HCT116 (cell line): ENCODE measurements at regions not wholly inside any gene's neighbourhood (a gene's known extent, or its start where the extent isn't known, plus 50 kb on each side); places are given as distances from the start of the nearest gene placed in this dataset.

Source experiments
- ATAC-seq: fragments of 200-7000 bp; cut with Tn5 transposase; 2 replicates; pipeline ENCODE4 v1.9.1; 2020; ENCODE audit warnings: mild to moderate bottlenecking, moderate library complexity
- BruUV-seq: library from RNA; stranded (reverse); fragments of 400-500 nt; replicated peaks from 2 replicates; lab custom pipeline; 2021; lab: Mats Ljungman, UMichigan
- CTCF ChIA-PET: fragments of 300-600 bp; sonication (Branson Sonifier 250); formaldehyde crosslinking; loops from one replicate; lab custom pipeline; 2021; ENCODE audit warnings: antibody characterized with exemption; lab: Charles Lee
- POLR2A ChIA-PET: fragments of 300-600, 350-600 bp; sonication (Branson Sonifier 250); formaldehyde crosslinking; loops from one replicate; lab custom pipeline; 2021; ENCODE audit warnings: antibody characterized with exemption; lab: Charles Lee
- RAD21 ChIA-PET, 2 experiments: fragments of 300-600 bp; sonication (Branson Sonifier 250); formaldehyde crosslinking; loops; one replicate each; lab custom pipeline; 2023; ENCODE audit warnings: low total read pairs in 2 of 2; ENCODE audit not compliant: uncharacterized antibody in 2 of 2, unreplicated experiment in 2 of 2, low non-redundant PET in 1 of 2; lab: Charles Lee
- DNase-seq: peaks from one replicate; pipeline ENCODE4 v3.0.0-alpha.2; 2010; ENCODE audit warnings: low read depth, low spot score
- H2AFZ ChIP-seq: fragments of 200-600 bp; shearing (Covaris generic), sonication (generic); 2 replicates; pipeline ENCODE4 v1.6.1; 2017; ENCODE audit warnings: low read depth, mixed run types, mixed read lengths, antibody characterized with exemption, low read length; ENCODE audit not compliant: poor library complexity, severe bottlenecking
- H3K27ac ChIP-seq: 2 replicates; pipeline ENCODE4 v1.5.1; 2012; ENCODE audit warnings: low read depth, low read length
- H3K27me3 ChIP-seq: fragments of 200-600 bp; sonication (generic); 2 replicates; pipeline ENCODE4 v1.6.1; 2016; ENCODE audit warnings: mixed run types, low read length, mixed read lengths; ENCODE audit not compliant: insufficient read depth
- H3K36me3 ChIP-seq, 2 experiments: fragments of 200-500 bp in 1 of 2; fragments of 200-600 bp in 1 of 2; sonication (Bioruptor generic) in 1 of 2; sonication (generic) in 1 of 2; 2 replicates each; pipeline versions ENCODE4 v1.5.1 to v1.6.1; 2014 to 2016; ENCODE audit warnings: low read length in 2 of 2, inconsistent platforms in 1 of 2, mixed read lengths in 1 of 2, mixed run types in 1 of 2; ENCODE audit not compliant: insufficient read depth in 2 of 2, control insufficient read depth in 1 of 2
- H3K4me1 ChIP-seq, 2 experiments: fragments of 200-600 bp in 1 of 2; sonication (generic) in 1 of 2; 2 replicates each; pipeline versions ENCODE4 v1.5.1 to v1.6.1; 2012 to 2017; ENCODE audit warnings: low read length in 2 of 2, inconsistent platforms in 1 of 2, mild to moderate bottlenecking in 1 of 2, mixed read lengths in 1 of 2, mixed run types in 1 of 2, moderate library complexity in 1 of 2; ENCODE audit not compliant: insufficient read depth in 2 of 2, control insufficient read depth in 1 of 2
- H3K4me2 ChIP-seq: fragments of 200-600 bp; sonication (generic); 2 replicates; pipeline ENCODE4 v1.6.1; 2017; ENCODE audit warnings: mixed run types, low read length, mixed read lengths
- H3K4me3 ChIP-seq, 2 experiments: fragments of 200-600 bp in 1 of 2; sonication (generic) in 1 of 2; replicated peaks in 1 of 2; 2 replicates each; pipeline ENCODE4 v1.5.1; 2011 to 2016; ENCODE audit warnings: low read length in 2 of 2, control low read depth in 1 of 2, low read depth in 1 of 2, mild to moderate bottlenecking in 1 of 2, mixed read lengths in 1 of 2, mixed run types in 1 of 2
- H3K79me2 ChIP-seq: fragments of 200-600 bp; sonication (generic); 2 replicates; pipeline ENCODE4 v1.6.1; 2017; ENCODE audit warnings: mild to moderate bottlenecking, mixed run types, low read length, moderate library complexity, mixed read lengths; ENCODE audit not compliant: insufficient read depth
- H3K9ac ChIP-seq: fragments of 200-600 bp; sonication (generic); 2 replicates; pipeline ENCODE4 v1.6.1; 2016; ENCODE audit warnings: low read length, mixed read lengths
- H3K9me2 ChIP-seq: fragments of 200-600 bp; sonication (generic), shearing (Covaris generic); 2 replicates; pipeline ENCODE4 v1.6.1; 2017; ENCODE audit warnings: mixed run types, mild to moderate bottlenecking, moderate library complexity; ENCODE audit not compliant: insufficient read depth
- H3K9me3 ChIP-seq, 2 experiments: fragments of 200-500 bp in 1 of 2; fragments of 200-600 bp in 1 of 2; sonication (Bioruptor generic) in 1 of 2; sonication (generic) in 1 of 2; 2 replicates each; pipeline ENCODE4 v1.6.1; 2014 to 2017; ENCODE audit warnings: low read length in 2 of 2, mixed read lengths in 2 of 2, inconsistent platforms in 1 of 2, low read depth in 1 of 2, mild to moderate bottlenecking in 1 of 2, mixed run types in 1 of 2, moderate library complexity in 1 of 2; ENCODE audit not compliant: control insufficient read depth in 1 of 2, insufficient read depth in 1 of 2
- H4K20me1 ChIP-seq: fragments of 200-600 bp; sonication (generic), shearing (Covaris generic); 2 replicates; pipeline ENCODE4 v1.6.1; 2017; ENCODE audit warnings: mixed run types, mild to moderate bottlenecking, moderate library complexity; ENCODE audit not compliant: insufficient read depth
- EZH2phosphoT487 ChIP-seq: fragments of 200-600 bp; IDR thresholded peaks from 2 replicates; pipeline ENCODE4 v1.6.1; 2018; ENCODE audit warnings: antibody characterized with exemption, borderline replicate concordance
- MAX ChIP-seq: IDR thresholded peaks from 2 replicates; pipeline ENCODE4 v1.6.1; 2012
- POLR2A ChIP-seq: IDR thresholded peaks from 2 replicates; pipeline ENCODE4 v1.7.0; 2011; ENCODE audit warnings: borderline replicate concordance; ENCODE audit not compliant: insufficient read depth, insufficient read length; ENCODE audit errors: extremely low read depth
- RAD21 ChIP-seq: IDR thresholded peaks from 2 replicates; pipeline ENCODE4 v1.6.1; 2012; ENCODE audit warnings: low read depth, mild to moderate bottlenecking
- SP1 ChIP-seq: IDR thresholded peaks from 2 replicates; pipeline ENCODE4 v1.6.1; 2012; ENCODE audit warnings: low read depth
- TCF7L2 ChIP-seq: IDR thresholded peaks from 2 replicates; pipeline ENCODE4 v1.7.0; 2011; ENCODE audit warnings: borderline replicate concordance, inconsistent platforms; ENCODE audit not compliant: insufficient read depth, insufficient read length; ENCODE audit errors: extremely low read depth
- ZBTB33 ChIP-seq: IDR thresholded peaks from 2 replicates; pipeline ENCODE4 v1.6.1; 2011; ENCODE audit warnings: mild to moderate bottlenecking, low read length, moderate library complexity; ENCODE audit not compliant: insufficient replicate concordance; ENCODE audit errors: extremely low read depth
- ZFX ChIP-seq: fragments of 450-650 bp; IDR thresholded peaks from 2 replicates; pipeline ENCODE4 v1.6.1; 2017
- intact Hi-C: fragments of 100-400 bp; cut with micrococcal nuclease; formaldehyde crosslinking; loops from 2 replicates; pipeline ENCODE4 v1.10.0; 2022
- TF ChIP-seq, protein P1 (sequence below): IDR thresholded peaks from 2 replicates; pipeline ENCODE4 v1.6.1; 2012; ENCODE audit warnings: low read depth

GRCh38 chr5:143934821-143935220, 122.9 kb downstream of the HMHB1 start (continued):
- TF ChIP-seq, protein P1, sequence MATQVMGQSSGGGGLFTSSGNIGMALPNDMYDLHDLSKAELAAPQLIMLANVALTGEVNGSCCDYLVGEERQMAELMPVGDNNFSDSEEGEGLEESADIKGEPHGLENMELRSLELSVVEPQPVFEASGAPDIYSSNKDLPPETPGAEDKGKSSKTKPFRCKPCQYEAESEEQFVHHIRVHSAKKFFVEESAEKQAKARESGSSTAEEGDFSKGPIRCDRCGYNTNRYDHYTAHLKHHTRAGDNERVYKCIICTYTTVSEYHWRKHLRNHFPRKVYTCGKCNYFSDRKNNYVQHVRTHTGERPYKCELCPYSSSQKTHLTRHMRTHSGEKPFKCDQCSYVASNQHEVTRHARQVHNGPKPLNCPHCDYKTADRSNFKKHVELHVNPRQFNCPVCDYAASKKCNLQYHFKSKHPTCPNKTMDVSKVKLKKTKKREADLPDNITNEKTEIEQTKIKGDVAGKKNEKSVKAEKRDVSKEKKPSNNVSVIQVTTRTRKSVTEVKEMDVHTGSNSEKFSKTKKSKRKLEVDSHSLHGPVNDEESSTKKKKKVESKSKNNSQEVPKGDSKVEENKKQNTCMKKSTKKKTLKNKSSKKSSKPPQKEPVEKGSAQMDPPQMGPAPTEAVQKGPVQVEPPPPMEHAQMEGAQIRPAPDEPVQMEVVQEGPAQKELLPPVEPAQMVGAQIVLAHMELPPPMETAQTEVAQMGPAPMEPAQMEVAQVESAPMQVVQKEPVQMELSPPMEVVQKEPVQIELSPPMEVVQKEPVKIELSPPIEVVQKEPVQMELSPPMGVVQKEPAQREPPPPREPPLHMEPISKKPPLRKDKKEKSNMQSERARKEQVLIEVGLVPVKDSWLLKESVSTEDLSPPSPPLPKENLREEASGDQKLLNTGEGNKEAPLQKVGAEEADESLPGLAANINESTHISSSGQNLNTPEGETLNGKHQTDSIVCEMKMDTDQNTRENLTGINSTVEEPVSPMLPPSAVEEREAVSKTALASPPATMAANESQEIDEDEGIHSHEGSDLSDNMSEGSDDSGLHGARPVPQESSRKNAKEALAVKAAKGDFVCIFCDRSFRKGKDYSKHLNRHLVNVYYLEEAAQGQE = no peak
- TF ChIP-seq RAD21 (no peak), EZH2phosphoT487 (no peak), ZFX (no peak), TCF7L2 (no peak)

GRCh38 chr5:143938230-143938629, 126.3 kb downstream of the HMHB1 start:
- Histone ChIP-seq H3K79me2 (no peaks in the 10 kb centered on the region), H3K27me3 (no peaks in the 10 kb centered on the region), H3K9me3 (no peaks in the 10 kb centered on the region), H2AFZ (no peak overlapping the region), H3K4me1 (peaks cover 0 to 6% of the 10 kb centered on the region in 2 experiments; a peak in 2 of 4 replicates), H3K4me3 (no peak overlapping the region), H3K27ac (no peak overlapping the region), H3K9me2 (no peaks in the 10 kb centered on the region), H3K4me2 (no peak overlapping the region), H4K20me1 (no peaks in the 10 kb centered on the region), H3K9ac (no peak overlapping the region), H3K36me3 (no peaks in the 10 kb centered on the region)
- ATAC-seq = no peak
- ChIA-PET RAD21 (no interaction called here), CTCF (no interaction called here), POLR2A (no interaction called here)
- DNase-seq = no peak
- intact Hi-C loops = no loop called here
- BruUV-seq = no TSS peak
- TF ChIP-seq ZBTB33 (no peak), SP1 (no peak), RAD21 (no peak), TCF7L2 (no peak), POLR2A (no peak), MAX (no peak)
- TF ChIP-seq, protein P1 = no peak
